Testis (tissue), 2 donors: ENCODE measurements at regions not wholly inside any gene's neighbourhood (a gene's known extent, or its start where the extent isn't known, plus 50 kb on each side); places are given as distances from the start of the nearest gene placed in this dataset.

Source experiments
- DNase-seq: peaks from one replicate; pipeline ENCODE4 v3.0.0-alpha.2; 2019
- H3K27ac ChIP-seq, 2 donors: fragments of 200-600 bp; sonication (generic); one replicate each; pipeline ENCODE4 v1.5.1; 2019
- H3K27me3 ChIP-seq: fragments of 200-600 bp; sonication (generic); one replicate; pipeline ENCODE4 v1.5.1; 2019
- H3K36me3 ChIP-seq: fragments of 200-600 bp; sonication (generic); one replicate; pipeline ENCODE4 v1.5.1; 2017; ENCODE audit warnings: low read depth; ENCODE audit errors: missing control alignments
- H3K4me1 ChIP-seq: fragments of 200-600 bp; sonication (generic); one replicate; pipeline ENCODE4 v1.5.1; 2019
- H3K4me3 ChIP-seq, 2 donors: fragments of 200-600 bp; sonication (generic); one replicate each; pipeline ENCODE4 v1.5.1; 2017 to 2019
- H3K9me3 ChIP-seq: fragments of 200-600 bp; sonication (generic); one replicate; pipeline ENCODE4 v1.5.1; 2017
- POLR2A ChIP-seq: fragments of 450-650 bp; IDR thresholded peaks from one replicate; pipeline ENCODE4 v1.6.1; 2017; ENCODE audit warnings: antibody characterized with exemption, mild to moderate bottlenecking, moderate library complexity
- WGBS, 2 donors: methylation state at CpG; one replicate each; pipeline ENCODE4 v1.1.5; 2018; 5-methylcytosine and 5-hydroxymethylcytosine counted together
- intact Hi-C: fragments of 100-400 bp; cut with DNase I; formaldehyde crosslinking; loops from one replicate; pipeline ENCODE4 v1.15.1; 2023; ENCODE audit warnings: low total_unique reads
- TF ChIP-seq, protein P1 (sequence below), 3 experiments: fragments of 450-650 bp in 2 of 3; fragments of 200-600 bp in 1 of 3; sonication (generic) in 1 of 3; IDR thresholded peaks; one replicate each; pipeline ENCODE4 v1.5.1; 2016 to 2019; ENCODE audit warnings: antibody characterized with exemption in 3 of 3, mild to moderate bottlenecking in 2 of 3, moderate library complexity in 1 of 3

DNA sequence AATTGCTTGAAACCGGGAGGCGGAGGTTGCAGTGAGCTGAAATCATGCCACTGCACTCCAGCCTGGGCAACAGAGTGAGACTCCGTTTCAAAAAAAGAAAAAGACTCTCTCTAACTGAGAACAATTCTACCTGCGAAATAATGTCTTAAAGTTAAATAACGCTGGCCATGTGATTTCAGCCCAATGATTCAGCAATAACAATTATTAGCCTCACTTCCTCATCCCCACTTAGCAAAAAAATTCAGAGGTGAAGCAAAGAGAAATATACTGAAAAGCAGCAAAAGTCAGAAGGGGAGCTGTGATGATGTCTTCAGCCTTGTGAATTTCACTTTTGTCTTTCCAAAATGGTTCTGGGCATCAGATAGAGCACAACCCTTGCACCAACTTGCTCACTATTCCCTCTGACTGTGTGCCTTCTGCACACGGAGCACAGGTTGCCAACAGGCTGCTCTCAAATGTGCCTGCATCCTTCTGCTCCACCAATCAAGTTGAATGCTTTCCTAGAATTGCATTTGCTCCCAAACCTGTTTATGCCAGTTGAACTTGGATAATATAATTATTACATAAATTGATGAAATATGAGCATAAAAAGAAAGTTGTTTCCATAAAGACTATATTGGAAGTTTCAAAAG is 79.8 kb upstream of the IPO9 start:
- no peak overlapping the region for H3K27ac ChIP-seq

DNA sequence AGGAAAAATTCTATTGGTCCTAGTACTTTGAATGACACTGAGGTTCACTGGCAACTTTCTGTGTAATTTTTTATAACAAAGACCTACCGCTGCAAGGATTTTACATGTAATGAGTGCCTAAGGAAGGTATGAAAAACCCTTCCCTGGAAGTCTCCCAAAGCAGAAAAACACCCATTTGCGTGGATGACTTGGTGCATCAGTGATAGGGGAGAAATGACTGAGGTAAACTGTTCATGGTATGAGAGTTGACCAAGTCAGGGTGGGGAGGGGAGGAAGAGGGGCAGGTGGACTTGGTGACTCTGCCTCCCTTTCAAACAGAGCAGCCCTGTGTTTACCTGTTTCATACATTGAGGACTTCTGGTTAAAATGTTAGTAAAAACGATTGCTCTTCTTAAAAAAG is 78.8 kb upstream of the IPO9 start:
- H3K27me3 ChIP-seq: no peaks in the 10 kb centered on the region
- WGBS, 2 donors: 58 to 63% methylated on average over 3 of the region's 3 CpGs
- H3K4me3 ChIP-seq: no peak overlapping the region
- intact Hi-C loops: no loop called here
- H3K27ac ChIP-seq: no peak overlapping the region
- no peak for TF ChIP-seq POLR2A
- TF ChIP-seq, protein P1, sequence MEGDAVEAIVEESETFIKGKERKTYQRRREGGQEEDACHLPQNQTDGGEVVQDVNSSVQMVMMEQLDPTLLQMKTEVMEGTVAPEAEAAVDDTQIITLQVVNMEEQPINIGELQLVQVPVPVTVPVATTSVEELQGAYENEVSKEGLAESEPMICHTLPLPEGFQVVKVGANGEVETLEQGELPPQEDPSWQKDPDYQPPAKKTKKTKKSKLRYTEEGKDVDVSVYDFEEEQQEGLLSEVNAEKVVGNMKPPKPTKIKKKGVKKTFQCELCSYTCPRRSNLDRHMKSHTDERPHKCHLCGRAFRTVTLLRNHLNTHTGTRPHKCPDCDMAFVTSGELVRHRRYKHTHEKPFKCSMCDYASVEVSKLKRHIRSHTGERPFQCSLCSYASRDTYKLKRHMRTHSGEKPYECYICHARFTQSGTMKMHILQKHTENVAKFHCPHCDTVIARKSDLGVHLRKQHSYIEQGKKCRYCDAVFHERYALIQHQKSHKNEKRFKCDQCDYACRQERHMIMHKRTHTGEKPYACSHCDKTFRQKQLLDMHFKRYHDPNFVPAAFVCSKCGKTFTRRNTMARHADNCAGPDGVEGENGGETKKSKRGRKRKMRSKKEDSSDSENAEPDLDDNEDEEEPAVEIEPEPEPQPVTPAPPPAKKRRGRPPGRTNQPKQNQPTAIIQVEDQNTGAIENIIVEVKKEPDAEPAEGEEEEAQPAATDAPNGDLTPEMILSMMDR (IDR thresholded peaks at IDR 0.05): no peak
- H3K36me3 ChIP-seq: no peaks in the 10 kb centered on the region
- DNase-seq: no peak
- no peaks in the 10 kb centered on the region for H3K4me1 ChIP-seq
- H3K9me3 ChIP-seq: no peaks in the 10 kb centered on the region

More for the DNA sequence above, 79.8 kb upstream of the IPO9 start:
- DNase-seq: no peak
- Histone ChIP-seq H3K36me3 (no peaks in the 10 kb centered on the region), H3K4me1 (no peaks in the 10 kb centered on the region), H3K27me3 (no peaks in the 10 kb centered on the region), H3K9me3 (no peaks in the 10 kb centered on the region), H3K4me3 (no peak overlapping the region)
- intact Hi-C loops: no loop called here
- TF ChIP-seq POLR2A: no peak
- TF ChIP-seq, protein P1 (IDR thresholded peaks at IDR 0.05): no peak
- 89 to 93% methylated on average over 6 of the region's 6 CpGs for WGBS, 2 donors

DNA sequence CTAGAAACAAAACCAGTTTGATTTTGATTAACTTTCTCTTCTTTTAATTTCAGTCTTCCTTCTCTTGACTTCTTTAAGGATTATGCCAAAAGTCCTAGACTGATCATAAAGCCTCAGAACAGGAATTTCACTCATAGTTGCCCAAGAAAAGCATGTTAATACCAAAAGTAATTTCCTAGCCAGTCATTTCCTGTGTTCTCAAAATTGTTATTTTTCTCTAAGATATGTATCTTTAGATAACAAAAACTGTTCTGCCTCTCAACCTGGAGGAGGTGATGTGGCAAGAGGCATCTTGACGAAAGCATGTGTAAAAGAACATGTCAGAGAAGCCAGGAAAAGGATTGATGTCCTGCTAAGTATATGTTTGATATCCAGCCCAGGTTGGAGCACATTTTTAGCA is 78.0 kb upstream of the IPO9 start:
- Histone ChIP-seq H3K4me3 (no peak overlapping the region), H3K27me3 (no peaks in the 10 kb centered on the region), H3K36me3 (no peaks in the 10 kb centered on the region), H3K4me1 (no peaks in the 10 kb centered on the region), H3K9me3 (no peaks in the 10 kb centered on the region), H3K27ac (no peak overlapping the region)
- 58 to 78% methylated on average over 1 of the region's 1 CpG for WGBS, 2 donors
- no peak for TF ChIP-seq POLR2A
- no peak for DNase-seq
- intact Hi-C loops: no loop called here

DNA sequence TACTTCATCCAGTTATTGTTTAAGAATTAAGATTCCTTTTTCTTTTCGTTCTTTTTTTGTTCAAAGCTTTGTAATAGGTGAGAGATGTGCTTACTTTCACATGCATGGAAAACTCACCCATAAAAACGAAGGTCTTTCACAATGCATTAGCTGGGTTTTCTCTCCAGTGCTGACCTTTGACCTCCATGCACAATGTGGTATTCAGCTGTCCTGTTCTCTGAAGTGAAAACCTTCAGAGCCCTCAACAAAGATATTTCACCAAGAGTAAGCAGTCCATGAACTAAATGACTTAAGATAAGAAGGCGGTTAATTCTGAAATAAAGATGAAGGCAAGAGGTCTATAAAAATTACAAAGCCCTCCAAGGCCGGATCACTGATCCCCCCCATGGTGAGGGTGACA is 77.1 kb upstream of the IPO9 start:
- no peak for DNase-seq
- H3K27ac ChIP-seq: no peak overlapping the region
- TF ChIP-seq, protein P1 (IDR thresholded peaks at IDR 0.05): no peak
- no peak for TF ChIP-seq POLR2A

DNA sequence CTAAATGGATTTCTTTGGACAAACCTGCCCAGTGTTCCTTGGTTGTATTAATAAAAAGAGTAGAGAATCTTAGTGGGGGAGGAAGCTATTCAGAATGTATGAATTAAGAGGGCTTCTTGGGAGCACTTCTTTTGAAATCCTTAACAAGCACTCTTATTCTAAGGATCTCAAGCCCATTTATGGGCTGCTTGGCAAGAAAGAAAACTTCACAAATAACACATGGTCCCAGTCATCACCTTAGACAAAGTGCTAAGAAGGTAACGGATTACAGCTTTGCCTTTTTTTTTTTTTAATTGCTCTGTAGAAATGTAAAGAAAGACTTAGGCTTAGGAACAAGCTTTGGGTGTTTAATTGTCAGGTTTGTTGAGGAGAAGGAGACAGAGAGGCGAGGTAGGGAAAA is 76.6 kb upstream of the IPO9 start:
- Histone ChIP-seq H3K4me1 (no peaks in the 10 kb centered on the region), H3K4me3 (no peak overlapping the region), H3K27me3 (no peaks in the 10 kb centered on the region), H3K36me3 (no peaks in the 10 kb centered on the region), H3K27ac (no peak overlapping the region), H3K9me3 (no peaks in the 10 kb centered on the region)
- TF ChIP-seq, protein P1 (IDR thresholded peaks at IDR 0.05): no peak
- no peak for TF ChIP-seq POLR2A
- no peak for DNase-seq
- intact Hi-C loops: no loop called here
- WGBS, 2 donors: 92 to 95% methylated on average over 2 of the region's 2 CpGs

More for the DNA sequence above, 77.1 kb upstream of the IPO9 start:
- Histone ChIP-seq H3K36me3 (no peaks in the 10 kb centered on the region), H3K4me3 (no peak overlapping the region), H3K27me3 (no peaks in the 10 kb centered on the region), H3K4me1 (no peaks in the 10 kb centered on the region), H3K9me3 (no peaks in the 10 kb centered on the region)
- WGBS, 2 donors: 68 to 72% methylated on average over 4 of the region's 4 CpGs
- intact Hi-C loops: no loop called here
